ENCODE measurements at regions not wholly inside any gene's neighbourhood (a gene's known extent, or its start where the extent isn't known, plus 50 kb on each side); places are given as distances from the start of the nearest gene placed in this dataset.

- ChIA-PET CTCF (no interaction called here), POLR2A (no interaction called here)
- Histone ChIP-seq H3K9ac (ENCODE audit: low read length) (no peak overlapping the region), H3K4me2 (replicated peaks; ENCODE audit: low read depth, low read length, poor library complexity, severe bottlenecking) (no peak overlapping the region), H3K27ac (ENCODE audit: low read length in 2 of 2) (no peak overlapping the region), H3K36me3 (replicated peaks in 1 of 2; ENCODE audit: control extremely low read depth in 1 of 2, control insufficient read depth in 1 of 2, extremely low read depth in 1 of 2, insufficient read depth in 2 of 2, low read length in 1 of 2) (no peaks in the 10 kb centered on the region), H3K9me3 (ENCODE audit: control extremely low read depth in 1 of 3, control insufficient read depth in 2 of 3, insufficient read depth in 1 of 3, low read length in 2 of 3) (no peaks in the 10 kb centered on the region), H3K4me1 (ENCODE audit: control insufficient read depth in 2 of 2, insufficient read depth in 2 of 2, low read length in 2 of 2) (no peaks in the 10 kb centered on the region), H3K4me3 (ENCODE audit: control extremely low read depth in 1 of 5, extremely low read depth in 1 of 5, insufficient read depth in 1 of 5, low read depth in 2 of 5, low read length in 4 of 5) (no peak overlapping the region), H4K20me1 (ENCODE audit: control insufficient read depth, insufficient read depth, low read length, poor library complexity, severe bottlenecking) (no peaks in the 10 kb centered on the region), H3K79me2 (ENCODE audit: control insufficient read depth, insufficient read depth, low read length) (no peaks in the 10 kb centered on the region), H2AFZ (ENCODE audit: insufficient read depth, low read depth, low read length, poor library complexity, severe bottlenecking) (no peak overlapping the region), H3K27me3 (replicated peaks in 1 of 4; ENCODE audit: control extremely low read depth in 1 of 4, control insufficient read depth in 3 of 4, insufficient read depth in 4 of 4, low read length in 3 of 4) (no peaks in the 10 kb centered on the region)
- Mint-ChIP-seq H3K9me3 (ENCODE audit: insufficient read depth) (no peaks in the 10 kb centered on the region), H3K27me3 (peaks cover 9% of the 10 kb centered on the region), H3K27ac (no peak overlapping the region), H3K4me3 (no peak overlapping the region), H3K4me1 (peaks cover under 1% of the 10 kb centered on the region)
- intact Hi-C loops (cut with micrococcal nuclease), result no loop called here
- no peak for ATAC-seq (ENCODE audit: low read depth)
- TF ChIP-seq CTCF (IDR thresholded peaks at IDR 0.05), result no peak
- no peak for TF ChIP-seq EZH2 (IDR thresholded peaks at IDR 0.05; ENCODE audit: borderline replicate concordance, insufficient read depth, low read depth, low read length, poor library complexity, severe bottlenecking)
- DNase-seq, result no peak
- 75% methylated on average over 2 of the region's 3 CpGs for WGBS (ENCODE audit: insufficient coverage)
Measured at GRCh38 chr7:46934198-46934825, 647.6 kb downstream of the TNS3 start.

DNA sequence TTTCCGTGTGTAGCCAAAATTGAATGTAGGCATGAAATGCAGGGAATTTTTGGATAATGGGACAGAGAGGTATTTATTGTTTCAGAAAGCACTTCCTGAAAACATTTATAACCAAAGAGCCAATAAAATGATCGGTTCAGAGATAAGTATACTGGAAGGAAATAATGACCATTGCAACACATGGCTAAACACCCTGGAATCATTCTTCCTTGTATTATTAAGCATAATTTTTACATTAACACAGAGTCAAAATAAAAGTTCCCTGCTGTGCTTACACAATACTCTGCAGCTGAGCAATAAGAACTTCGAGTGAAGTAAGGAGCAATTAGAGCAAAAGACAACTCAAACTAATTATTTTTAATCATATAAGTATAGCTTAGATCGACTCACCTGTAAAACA is 648.3 kb downstream of the TNS3 start:
- Histone ChIP-seq H3K9ac (ENCODE audit: low read length) (no peak overlapping the region), H3K36me3 (replicated peaks in 1 of 2; ENCODE audit: control extremely low read depth in 1 of 2, control insufficient read depth in 1 of 2, extremely low read depth in 1 of 2, insufficient read depth in 2 of 2, low read length in 1 of 2) (no peaks in the 10 kb centered on the region), H3K4me2 (replicated peaks; ENCODE audit: low read depth, low read length, poor library complexity, severe bottlenecking) (no peak overlapping the region), H3K79me2 (ENCODE audit: control insufficient read depth, insufficient read depth, low read length) (no peaks in the 10 kb centered on the region), H3K4me1 (ENCODE audit: control insufficient read depth in 2 of 2, insufficient read depth in 2 of 2, low read length in 2 of 2) (no peaks in the 10 kb centered on the region), H4K20me1 (ENCODE audit: control insufficient read depth, insufficient read depth, low read length, poor library complexity, severe bottlenecking) (no peaks in the 10 kb centered on the region), H3K27me3 (replicated peaks in 1 of 4; ENCODE audit: control extremely low read depth in 1 of 4, control insufficient read depth in 3 of 4, insufficient read depth in 4 of 4, low read length in 3 of 4) (no peaks in the 10 kb centered on the region), H2AFZ (ENCODE audit: insufficient read depth, low read depth, low read length, poor library complexity, severe bottlenecking) (no peak overlapping the region), H3K9me3 (ENCODE audit: control extremely low read depth in 1 of 3, control insufficient read depth in 2 of 3, insufficient read depth in 1 of 3, low read length in 2 of 3) (no peaks in the 10 kb centered on the region), H3K27ac (ENCODE audit: low read length in 2 of 2) (no peak overlapping the region), H3K4me3 (ENCODE audit: control extremely low read depth in 1 of 5, extremely low read depth in 1 of 5, insufficient read depth in 1 of 5, low read depth in 2 of 5, low read length in 4 of 5) (no peak overlapping the region)
- intact Hi-C loops (cut with micrococcal nuclease), result no loop called here
- ATAC-seq (ENCODE audit: low read depth) (no peak), DNase-seq (no peak)
- no CpG with 5 or more reads among the region's 4 CpGs for WGBS (ENCODE audit: insufficient coverage)
- Mint-ChIP-seq H3K27me3 (peaks cover 9% of the 10 kb centered on the region), H3K4me3 (no peak overlapping the region), H3K9me3 (ENCODE audit: insufficient read depth) (no peaks in the 10 kb centered on the region), H3K4me1 (no peaks in the 10 kb centered on the region), H3K27ac (no peak overlapping the region)
- TF ChIP-seq EZH2 (IDR thresholded peaks at IDR 0.05; ENCODE audit: borderline replicate concordance, insufficient read depth, low read depth, low read length, poor library complexity, severe bottlenecking), result no peak
- TF ChIP-seq CTCF (IDR thresholded peaks at IDR 0.05), result no peak
- ChIA-PET CTCF (no interaction called here), POLR2A (no interaction called here)
